ENCODE measurements at regions not wholly inside any gene's neighbourhood (a gene's known extent, or its start where the extent isn't known, plus 50 kb on each side); places are given as distances from the start of the nearest gene placed in this dataset.
A peak's percentile ranks its signal among the peaks of the same experiment; 100 is the strongest.

DNA sequence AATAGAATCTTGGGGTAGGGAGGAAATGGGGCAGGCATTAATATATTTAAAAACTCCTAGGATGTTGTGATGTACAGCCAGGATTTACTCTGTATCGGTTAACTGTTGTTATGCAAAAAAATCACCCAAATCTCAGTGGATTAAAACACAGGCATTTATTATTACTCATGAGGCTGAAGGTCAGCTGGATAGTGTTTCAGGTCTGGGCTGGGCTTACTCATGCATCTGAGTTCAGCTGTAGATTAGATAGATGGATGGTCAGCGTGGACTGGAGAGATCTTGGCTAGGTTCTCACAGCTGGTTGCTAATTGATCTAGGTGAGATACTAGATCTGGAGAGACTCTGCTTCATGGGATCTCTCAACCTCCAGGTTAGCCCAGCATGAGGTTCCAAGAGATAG is 131.4 kb downstream of the BTBD3 start:
- peaks cover 7 to 11% (median 9%) of the 10 kb centered on the region in 4 donors for H3K4me1 ChIP-seq
- no peaks in the 10 kb centered on the region for H3K36me3 ChIP-seq
- ATAC-seq (ENCODE audit: low FRiP score in 2 of 2) = no peak
- TF ChIP-seq, protein P1, sequence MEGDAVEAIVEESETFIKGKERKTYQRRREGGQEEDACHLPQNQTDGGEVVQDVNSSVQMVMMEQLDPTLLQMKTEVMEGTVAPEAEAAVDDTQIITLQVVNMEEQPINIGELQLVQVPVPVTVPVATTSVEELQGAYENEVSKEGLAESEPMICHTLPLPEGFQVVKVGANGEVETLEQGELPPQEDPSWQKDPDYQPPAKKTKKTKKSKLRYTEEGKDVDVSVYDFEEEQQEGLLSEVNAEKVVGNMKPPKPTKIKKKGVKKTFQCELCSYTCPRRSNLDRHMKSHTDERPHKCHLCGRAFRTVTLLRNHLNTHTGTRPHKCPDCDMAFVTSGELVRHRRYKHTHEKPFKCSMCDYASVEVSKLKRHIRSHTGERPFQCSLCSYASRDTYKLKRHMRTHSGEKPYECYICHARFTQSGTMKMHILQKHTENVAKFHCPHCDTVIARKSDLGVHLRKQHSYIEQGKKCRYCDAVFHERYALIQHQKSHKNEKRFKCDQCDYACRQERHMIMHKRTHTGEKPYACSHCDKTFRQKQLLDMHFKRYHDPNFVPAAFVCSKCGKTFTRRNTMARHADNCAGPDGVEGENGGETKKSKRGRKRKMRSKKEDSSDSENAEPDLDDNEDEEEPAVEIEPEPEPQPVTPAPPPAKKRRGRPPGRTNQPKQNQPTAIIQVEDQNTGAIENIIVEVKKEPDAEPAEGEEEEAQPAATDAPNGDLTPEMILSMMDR (IDR thresholded peaks at IDR 0.05) = no peak
- TF ChIP-seq POLR2A (IDR thresholded peaks at IDR 0.05) (no peak), POLR2AphosphoS5 (IDR thresholded peaks at IDR 0.05) (no peak), EP300 (IDR thresholded peaks at IDR 0.05) (no peak)
- H3K27ac ChIP-seq = no peak overlapping the region
- WGBS, 2 donors = 97 to 98% methylated on average over 2 of the region's 2 CpGs
- H3K4me3 ChIP-seq = no peak overlapping the region
- no peaks in the 10 kb centered on the region for H3K9me3 ChIP-seq
- no peak for DNase-seq
- no peaks in the 10 kb centered on the region for H3K27me3 ChIP-seq

- no peak for DNase-seq
- H3K27me3 ChIP-seq = no peaks in the 10 kb centered on the region
- H3K4me3 ChIP-seq = no peak overlapping the region
- no peak overlapping the region for H3K27ac ChIP-seq
- H3K4me1 ChIP-seq = peaks cover 7 to 11% (median 9%) of the 10 kb centered on the region in 4 donors
- no peaks in the 10 kb centered on the region for H3K9me3 ChIP-seq
- ATAC-seq (ENCODE audit: low FRiP score in 2 of 2) = no peak
- TF ChIP-seq POLR2AphosphoS5 (IDR thresholded peaks at IDR 0.05) (no peak), EP300 (IDR thresholded peaks at IDR 0.05) (no peak), POLR2A (IDR thresholded peaks at IDR 0.05) (no peak)
- H3K36me3 ChIP-seq = no peaks in the 10 kb centered on the region
- 82 to 86% methylated on average over 9 of the region's 9 CpGs for WGBS, 2 donors
These were observed 133.8 kb downstream of the BTBD3 start for GRCh38 chr20:12051206-12052163.

GRCh38 chr20:12053353-12053752 is 135.7 kb downstream of the BTBD3 start:
- Histone ChIP-seq H3K9me3 (no peaks in the 10 kb centered on the region), H3K27me3 (no peaks in the 10 kb centered on the region), H3K4me1 (peaks cover 7 to 11% (median 9%) of the 10 kb centered on the region in 4 donors), H3K27ac (no peak overlapping the region), H3K36me3 (no peaks in the 10 kb centered on the region), H3K4me3 (no peak overlapping the region)
- ATAC-seq (ENCODE audit: low FRiP score in 2 of 2) (peak in 1 of 2 donors; percentile 31), DNase-seq (no peak)
- TF ChIP-seq POLR2A (IDR thresholded peaks at IDR 0.05) = no peak
- TF ChIP-seq, protein P1 (IDR thresholded peaks at IDR 0.05) = no peak
- TF ChIP-seq POLR2AphosphoS5 (IDR thresholded peaks at IDR 0.05) = no peak

DNA sequence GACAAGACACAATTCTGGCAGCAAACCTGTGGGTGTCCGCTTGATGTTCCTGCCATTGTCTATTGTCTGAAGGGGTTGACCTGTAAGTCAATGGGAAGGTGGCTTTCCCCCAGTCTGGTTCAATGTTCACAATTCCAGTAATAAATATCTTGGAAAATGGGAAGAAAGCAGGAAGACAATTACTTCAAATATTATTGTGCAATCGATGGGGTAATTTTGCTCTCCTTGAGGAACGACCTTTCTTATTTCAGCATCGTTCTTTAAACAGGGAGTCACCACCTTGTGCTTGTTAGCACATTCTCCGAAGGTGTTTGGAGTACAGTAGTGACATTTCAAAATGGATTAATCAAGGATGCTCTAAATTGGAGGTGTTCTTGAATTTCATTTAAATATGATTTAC is 136.9 kb downstream of the BTBD3 start:
- ATAC-seq (ENCODE audit: low FRiP score in 2 of 2) (no peak), DNase-seq (no peak)
- 77 to 79% methylated on average over 5 of the region's 5 CpGs for WGBS, 2 donors
- Histone ChIP-seq H3K27me3 (no peaks in the 10 kb centered on the region), H3K36me3 (no peaks in the 10 kb centered on the region), H3K27ac (no peak overlapping the region), H3K4me3 (no peak overlapping the region), H3K9me3 (no peaks in the 10 kb centered on the region), H3K4me1 (peaks cover 7 to 11% (median 9%) of the 10 kb centered on the region in 4 donors)
- TF ChIP-seq POLR2A (IDR thresholded peaks at IDR 0.05) (no peak), EP300 (IDR thresholded peaks at IDR 0.05) (no peak), POLR2AphosphoS5 (IDR thresholded peaks at IDR 0.05) (no peak)
- TF ChIP-seq, protein P1 (IDR thresholded peaks at IDR 0.05) = no peak

DNA sequence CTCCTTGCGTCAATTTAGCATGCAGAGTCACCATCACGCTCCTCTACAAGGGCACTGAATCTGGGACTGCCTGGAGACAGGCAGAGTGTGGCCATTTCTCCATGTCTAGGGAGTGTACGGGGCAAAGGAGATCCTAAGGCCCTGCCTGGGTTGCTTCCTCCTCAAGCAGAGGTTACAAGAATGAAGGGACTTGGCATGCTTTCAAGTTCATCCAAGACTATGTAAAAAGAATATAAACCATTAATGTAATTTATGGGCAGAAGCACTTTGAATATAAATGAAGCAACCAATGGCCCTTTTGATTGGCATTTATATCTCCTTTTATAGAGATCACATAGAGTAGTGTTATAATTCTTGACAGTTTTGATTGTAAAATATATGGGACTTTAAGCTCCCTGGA is 137.5 kb downstream of the BTBD3 start:
- ATAC-seq (ENCODE audit: low FRiP score in 2 of 2) (no peak), DNase-seq (no peak)
- H3K4me3 ChIP-seq = no peak overlapping the region
- no peaks in the 10 kb centered on the region for H3K27me3 ChIP-seq
- 70 to 85% methylated on average over 3 of the region's 3 CpGs for WGBS, 2 donors
- peaks cover 7 to 11% (median 9%) of the 10 kb centered on the region in 4 donors for H3K4me1 ChIP-seq
- no peak overlapping the region for H3K27ac ChIP-seq
- no peaks in the 10 kb centered on the region for H3K36me3 ChIP-seq
- TF ChIP-seq POLR2AphosphoS5 (IDR thresholded peaks at IDR 0.05) = no peak
- no peak for TF ChIP-seq EP300 (IDR thresholded peaks at IDR 0.05)
- TF ChIP-seq, protein P1 (IDR thresholded peaks at IDR 0.05) = no peak
- no peak for TF ChIP-seq POLR2A (IDR thresholded peaks at IDR 0.05)
- peaks cover 0 to 2% (median 0%) of the 10 kb centered on the region in 4 donors for H3K9me3 ChIP-seq

Measured in upper lobe of left lung (tissue), 6 donors.